ENCODE measurements at regions not wholly inside any gene's neighbourhood (a gene's known extent, or its start where the extent isn't known, plus 50 kb on each side); places are given as distances from the start of the nearest gene placed in this dataset.

- TF ChIP-seq GTF2E2 (tag; IDR thresholded peaks at IDR 0.05), result no peak
- no peak for TF ChIP-seq THRA (IDR thresholded peaks at IDR 0.05)
- TF ChIP-seq ZNF347 (CRISPR knock-in tag; IDR thresholded peaks at IDR 0.05; ENCODE audit: low read depth), result no peak
- TF ChIP-seq BMI1 (IDR thresholded peaks at IDR 0.05; ENCODE audit: low read length), result no peak
- no peak for TF ChIP-seq RERE (CRISPR knock-in tag; IDR thresholded peaks at IDR 0.05; ENCODE audit: borderline replicate concordance)
- no peak for TF ChIP-seq RAD21 (CRISPR knock-in tag; conservative IDR thresholded peaks at IDR 0.05 in 1 of 2, IDR thresholded peaks at IDR 0.05 in 1 of 2)
- no peak for TF ChIP-seq ZMIZ1 (IDR thresholded peaks at IDR 0.05; ENCODE audit: low read depth in 2 of 2, low read length in 2 of 2)
- no peak for TF ChIP-seq GATAD2B (IDR thresholded peaks at IDR 0.05; ENCODE audit: borderline replicate concordance)
- TF ChIP-seq PHTF2 (CRISPR knock-in tag; IDR thresholded peaks at IDR 0.05), result no peak
- peak; percentile 93 for TF ChIP-seq ZNF589 (CRISPR knock-in tag; IDR thresholded peaks at IDR 0.05; ENCODE audit: low read depth)
- no peak for TF ChIP-seq PHF8 (IDR thresholded peaks at IDR 0.05; ENCODE audit: borderline replicate concordance, low read length)
These were observed 59.0 kb upstream of the MED9 start (continued) for GRCh38 chr17:17417718-17418181.
